Endothelial cell of umbilical vein (primary cell): ENCODE measurements at regions not wholly inside any gene's neighbourhood (a gene's known extent, or its start where the extent isn't known, plus 50 kb on each side); places are given as distances from the start of the nearest gene placed in this dataset.

ENCODE experiments used
- POLR2A ChIP-seq: IDR thresholded peaks from 2 replicates; pipeline ENCODE4 v1.6.1; 2012; ENCODE audit warnings: low read depth, mild to moderate bottlenecking, control low read depth, low read length
- POLR2AphosphoS5 ChIP-seq: IDR thresholded peaks from 2 replicates; pipeline ENCODE4 v1.6.1; 2012; ENCODE audit warnings: low read depth, mild to moderate bottlenecking, control low read depth, low read length, moderate library complexity; ENCODE audit not compliant: insufficient read depth
- TF ChIP-seq, protein P1 (sequence below), 2 donors: IDR thresholded peaks; 1 replicate in 1 of 2; 2 replicates in 1 of 2; pipeline ENCODE4 v1.5.1; 2011; ENCODE audit warnings: low read length in 2 of 2, mild to moderate bottlenecking in 2 of 2, moderate library complexity in 2 of 2, control low read depth in 1 of 2, inconsistent platforms in 1 of 2, low read depth in 1 of 2; ENCODE audit not compliant: insufficient read depth in 1 of 2; ENCODE audit errors: extremely low read depth in 1 of 2

DNA sequence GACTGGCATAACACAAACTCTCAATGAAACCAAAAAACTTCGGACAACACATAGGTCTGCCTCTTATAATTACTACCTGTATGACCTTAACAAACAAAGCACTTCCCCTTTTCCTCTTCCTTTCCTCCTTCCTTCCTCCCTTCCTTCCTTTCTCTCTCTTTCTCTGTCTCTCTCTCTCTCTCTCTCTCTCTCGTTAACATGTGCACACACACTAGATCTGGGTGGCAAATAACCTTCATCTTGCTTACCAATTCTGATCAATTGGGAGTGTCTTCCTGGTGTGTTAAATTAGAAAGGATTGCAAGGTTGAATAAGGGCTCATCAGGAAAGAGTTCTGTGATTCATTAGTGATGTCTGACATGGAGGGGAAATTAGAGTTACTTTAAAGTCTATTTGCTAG is 307.8 kb upstream of the PRKD1 start:
- TF ChIP-seq, protein P1, sequence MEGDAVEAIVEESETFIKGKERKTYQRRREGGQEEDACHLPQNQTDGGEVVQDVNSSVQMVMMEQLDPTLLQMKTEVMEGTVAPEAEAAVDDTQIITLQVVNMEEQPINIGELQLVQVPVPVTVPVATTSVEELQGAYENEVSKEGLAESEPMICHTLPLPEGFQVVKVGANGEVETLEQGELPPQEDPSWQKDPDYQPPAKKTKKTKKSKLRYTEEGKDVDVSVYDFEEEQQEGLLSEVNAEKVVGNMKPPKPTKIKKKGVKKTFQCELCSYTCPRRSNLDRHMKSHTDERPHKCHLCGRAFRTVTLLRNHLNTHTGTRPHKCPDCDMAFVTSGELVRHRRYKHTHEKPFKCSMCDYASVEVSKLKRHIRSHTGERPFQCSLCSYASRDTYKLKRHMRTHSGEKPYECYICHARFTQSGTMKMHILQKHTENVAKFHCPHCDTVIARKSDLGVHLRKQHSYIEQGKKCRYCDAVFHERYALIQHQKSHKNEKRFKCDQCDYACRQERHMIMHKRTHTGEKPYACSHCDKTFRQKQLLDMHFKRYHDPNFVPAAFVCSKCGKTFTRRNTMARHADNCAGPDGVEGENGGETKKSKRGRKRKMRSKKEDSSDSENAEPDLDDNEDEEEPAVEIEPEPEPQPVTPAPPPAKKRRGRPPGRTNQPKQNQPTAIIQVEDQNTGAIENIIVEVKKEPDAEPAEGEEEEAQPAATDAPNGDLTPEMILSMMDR (IDR thresholded peaks at IDR 0.05; ENCODE audit: extremely low read depth in 1 of 2, insufficient read depth in 1 of 2, low read depth in 1 of 2, low read length in 2 of 2): no peak
- no peak for TF ChIP-seq POLR2A
- no peak for TF ChIP-seq POLR2AphosphoS5
